ENCODE measurements at regions not wholly inside any gene's neighbourhood (a gene's known extent, or its start where the extent isn't known, plus 50 kb on each side); places are given as distances from the start of the nearest gene placed in this dataset.

DNA sequence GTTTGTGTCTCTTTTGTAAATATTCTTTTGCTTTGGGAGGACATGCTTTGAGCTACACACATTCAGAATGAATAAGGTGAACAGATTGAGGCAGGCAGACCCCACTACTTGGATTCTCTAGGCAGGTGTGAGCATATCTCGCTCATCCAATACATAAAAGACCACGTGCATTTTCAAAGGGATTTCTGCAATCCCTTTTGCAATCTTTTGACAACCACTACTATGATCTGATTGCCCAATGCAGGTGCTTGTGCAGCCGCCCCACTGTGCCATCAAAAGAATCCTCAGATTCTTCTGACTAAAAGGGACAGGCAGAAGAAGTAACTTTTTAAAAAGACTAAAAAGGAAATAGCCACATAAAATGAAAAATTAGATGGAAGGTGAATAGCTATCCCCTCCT lies 341.4 kb downstream of the BMP4 start:
- no peak for TF ChIP-seq POLR2A (IDR thresholded peaks at IDR 0.05)
- TF ChIP-seq, protein P1, sequence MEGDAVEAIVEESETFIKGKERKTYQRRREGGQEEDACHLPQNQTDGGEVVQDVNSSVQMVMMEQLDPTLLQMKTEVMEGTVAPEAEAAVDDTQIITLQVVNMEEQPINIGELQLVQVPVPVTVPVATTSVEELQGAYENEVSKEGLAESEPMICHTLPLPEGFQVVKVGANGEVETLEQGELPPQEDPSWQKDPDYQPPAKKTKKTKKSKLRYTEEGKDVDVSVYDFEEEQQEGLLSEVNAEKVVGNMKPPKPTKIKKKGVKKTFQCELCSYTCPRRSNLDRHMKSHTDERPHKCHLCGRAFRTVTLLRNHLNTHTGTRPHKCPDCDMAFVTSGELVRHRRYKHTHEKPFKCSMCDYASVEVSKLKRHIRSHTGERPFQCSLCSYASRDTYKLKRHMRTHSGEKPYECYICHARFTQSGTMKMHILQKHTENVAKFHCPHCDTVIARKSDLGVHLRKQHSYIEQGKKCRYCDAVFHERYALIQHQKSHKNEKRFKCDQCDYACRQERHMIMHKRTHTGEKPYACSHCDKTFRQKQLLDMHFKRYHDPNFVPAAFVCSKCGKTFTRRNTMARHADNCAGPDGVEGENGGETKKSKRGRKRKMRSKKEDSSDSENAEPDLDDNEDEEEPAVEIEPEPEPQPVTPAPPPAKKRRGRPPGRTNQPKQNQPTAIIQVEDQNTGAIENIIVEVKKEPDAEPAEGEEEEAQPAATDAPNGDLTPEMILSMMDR (IDR thresholded peaks at IDR 0.05): no peak
- no peak for TF ChIP-seq EP300 (IDR thresholded peaks at IDR 0.05)
- no peak for TF ChIP-seq POLR2AphosphoS5 (IDR thresholded peaks at IDR 0.05)
- no peaks in the 10 kb centered on the region for H3K9me3 ChIP-seq
- H3K4me3 ChIP-seq: no peak overlapping the region
- 81 to 82% methylated on average over 3 of the region's 3 CpGs for WGBS, 2 donors
- peaks cover 0 to 18% (median 15%) of the 10 kb centered on the region in 4 donors for H3K4me1 ChIP-seq
- no peak overlapping the region for H3K27ac ChIP-seq
- intact Hi-C loops (cut with DNase I): no loop called here
- DNase-seq: no peak
- H3K27me3 ChIP-seq: no peaks in the 10 kb centered on the region
- H3K36me3 ChIP-seq: no peaks in the 10 kb centered on the region

DNA sequence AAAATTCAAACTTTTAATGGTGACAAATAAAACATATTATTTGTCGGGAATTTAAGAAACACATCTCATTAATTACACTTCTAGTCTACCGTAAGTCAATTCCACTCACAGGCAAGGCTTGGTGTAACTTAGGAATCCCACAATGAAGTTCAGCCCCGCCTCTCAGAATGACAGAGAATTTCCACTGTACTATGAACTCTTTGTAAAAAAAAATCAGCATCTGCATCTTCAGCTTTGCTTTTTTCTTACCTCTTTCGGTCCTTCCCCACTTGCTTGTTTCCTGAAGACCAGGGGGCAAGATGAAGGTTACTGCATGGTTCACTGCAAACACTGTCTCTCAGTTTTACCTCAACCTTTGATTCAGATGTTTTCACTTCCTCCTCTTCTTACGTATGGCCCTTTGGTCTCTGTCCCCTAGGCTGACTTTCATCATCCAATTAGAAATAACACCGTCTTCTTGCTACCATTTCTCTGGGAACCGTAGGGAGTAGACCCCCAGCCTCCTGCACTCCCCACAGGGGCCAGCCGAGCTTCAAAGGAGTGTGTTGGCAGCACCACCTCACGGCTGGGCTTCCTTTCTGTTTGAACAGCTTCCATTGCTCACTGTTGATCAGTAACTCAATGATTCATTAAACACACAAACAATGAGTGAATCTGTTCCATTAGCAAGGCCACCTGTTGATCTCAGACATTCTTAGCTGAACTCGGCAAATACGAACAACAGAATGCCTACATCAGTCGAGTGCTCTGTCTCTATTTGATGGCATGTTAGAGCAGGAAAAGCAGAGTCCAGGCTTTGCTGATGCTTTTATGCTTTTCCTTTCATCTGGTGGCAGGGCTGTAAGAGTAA lies 343.0 kb downstream of the BMP4 start:
- intact Hi-C loops (cut with DNase I): no loop called here
- 14 to 44% methylated on average over 12 of the region's 12 CpGs for WGBS, 2 donors
- TF ChIP-seq POLR2AphosphoS5 (IDR thresholded peaks at IDR 0.05) (no peak), EP300 (IDR thresholded peaks at IDR 0.05) (no peak), POLR2A (IDR thresholded peaks at IDR 0.05) (no peak)
- TF ChIP-seq, protein P1 (IDR thresholded peaks at IDR 0.05): no peak

DNA sequence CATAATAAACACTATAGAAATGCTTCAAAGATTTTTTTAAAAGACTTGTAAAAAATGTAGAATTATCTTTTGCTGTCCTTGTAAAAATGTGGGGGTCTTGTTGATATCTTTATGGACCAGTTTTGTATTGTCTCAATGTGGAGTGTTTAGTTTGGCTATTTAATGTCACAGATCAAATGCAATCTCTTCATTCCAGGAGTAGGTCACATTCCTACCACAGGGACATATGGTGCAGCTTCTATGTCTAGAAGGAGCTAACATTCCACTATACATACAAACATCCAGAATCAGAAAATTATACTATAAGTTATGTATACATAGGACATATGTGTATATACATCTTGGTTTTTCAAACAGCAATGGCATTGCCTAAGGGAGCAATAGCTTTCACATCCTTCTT lies 345.7 kb downstream of the BMP4 start:
- Histone ChIP-seq H3K4me1 (no peaks in the 10 kb centered on the region), H3K27ac (no peak overlapping the region), H3K36me3 (no peaks in the 10 kb centered on the region), H3K4me3 (no peak overlapping the region), H3K27me3 (no peaks in the 10 kb centered on the region), H3K9me3 (no peaks in the 10 kb centered on the region)
- TF ChIP-seq, protein P1 (IDR thresholded peaks at IDR 0.05): no peak
- TF ChIP-seq POLR2A (IDR thresholded peaks at IDR 0.05): no peak
- TF ChIP-seq POLR2AphosphoS5 (IDR thresholded peaks at IDR 0.05): no peak
- no peak for TF ChIP-seq EP300 (IDR thresholded peaks at IDR 0.05)
- DNase-seq: no peak
- intact Hi-C loops (cut with DNase I): no loop called here

More for the DNA sequence above, 343.0 kb downstream of the BMP4 start:
- Histone ChIP-seq H3K27me3 (no peaks in the 10 kb centered on the region), H3K4me1 (peaks cover 0 to 7% (median 1%) of the 10 kb centered on the region in 4 donors), H3K4me3 (no peak overlapping the region), H3K27ac (no peak overlapping the region), H3K36me3 (no peaks in the 10 kb centered on the region), H3K9me3 (no peaks in the 10 kb centered on the region)
- no peak for DNase-seq

DNA sequence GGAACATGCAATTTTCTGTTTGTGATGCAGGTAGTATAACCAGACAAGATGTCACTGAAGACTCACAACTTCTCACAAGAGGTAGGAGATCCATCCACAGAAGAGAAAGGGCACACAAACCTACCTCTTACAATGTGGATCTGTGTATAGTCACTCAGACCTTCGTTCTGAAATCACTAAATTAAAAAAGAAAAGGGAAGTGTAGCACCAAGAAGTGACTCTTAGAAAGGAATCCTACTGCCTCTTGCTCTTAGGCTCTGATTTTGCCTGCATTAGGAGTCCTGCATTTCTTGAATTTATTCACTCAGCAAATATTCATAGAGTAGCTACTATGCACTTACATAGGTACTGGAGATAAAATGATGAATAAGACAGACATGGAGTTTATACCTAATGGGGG lies 347.6 kb downstream of the BMP4 start:
- H3K4me3 ChIP-seq: no peak overlapping the region
- H3K27ac ChIP-seq: no peak overlapping the region
- no peaks in the 10 kb centered on the region for H3K36me3 ChIP-seq
- TF ChIP-seq EP300 (IDR thresholded peaks at IDR 0.05) (no peak), POLR2AphosphoS5 (IDR thresholded peaks at IDR 0.05) (no peak), POLR2A (IDR thresholded peaks at IDR 0.05) (no peak)
- TF ChIP-seq, protein P1 (IDR thresholded peaks at IDR 0.05): no peak
- no peaks in the 10 kb centered on the region for H3K9me3 ChIP-seq
- intact Hi-C loops (cut with DNase I): no loop called here
- DNase-seq: no peak
- WGBS, 2 donors: 53 to 73% methylated on average over 1 of the region's 1 CpG
- no peaks in the 10 kb centered on the region for H3K4me1 ChIP-seq
- H3K27me3 ChIP-seq: no peaks in the 10 kb centered on the region
